BE2C (cell line): ENCODE measurements at regions not wholly inside any gene's neighbourhood (a gene's known extent, or its start where the extent isn't known, plus 50 kb on each side); places are given as distances from the start of the nearest gene placed in this dataset.

Experiments used
- DNase-seq: peaks from one replicate; pipeline ENCODE4 v3.0.0-alpha.2; 2020
- H3K27me3 ChIP-seq: fragments of 250-450 bp; sonication (Bioruptor Pico); 2 replicates; pipeline ENCODE4 v1.5.1; 2020; ENCODE audit warnings: mild to moderate bottlenecking
- H3K36me3 ChIP-seq: fragments of 250-450 bp; sonication (Bioruptor Pico); 2 replicates; pipeline ENCODE4 v1.5.1; 2020; ENCODE audit warnings: mild to moderate bottlenecking
- H3K4me1 ChIP-seq: fragments of 250-450 bp; sonication (Bioruptor Pico); 2 replicates; pipeline ENCODE4 v1.5.1; 2020
- H3K4me3 ChIP-seq: 2 replicates; pipeline ENCODE4 v1.5.1; 2011; ENCODE audit warnings: low read depth, low read length
- H3K9me3 ChIP-seq: fragments of 250-450 bp; sonication (Bioruptor Pico); 2 replicates; pipeline ENCODE4 v1.5.1; 2020
- CTCF ChIP-seq: IDR thresholded peaks from 2 replicates; pipeline ENCODE4 v1.5.1; 2012; ENCODE audit warnings: mild to moderate bottlenecking, low read depth, low read length

GRCh38 chr6:137751768-137752560, 115.1 kb upstream of the TNFAIP3 start:
- TF ChIP-seq CTCF = no peak
- Histone ChIP-seq H3K36me3 (no peaks in the 10 kb centered on the region), H3K27me3 (no peaks in the 10 kb centered on the region), H3K9me3 (no peaks in the 10 kb centered on the region), H3K4me1 (no peaks in the 10 kb centered on the region), H3K4me3 (no peak overlapping the region)
- DNase-seq = no peak

GRCh38 chr6:137754366-137754765, 112.7 kb upstream of the TNFAIP3 start:
- DNase-seq = no peak
- H3K9me3 ChIP-seq = no peaks in the 10 kb centered on the region
- H3K36me3 ChIP-seq = no peaks in the 10 kb centered on the region
- H3K4me1 ChIP-seq = no peaks in the 10 kb centered on the region
- no peak for TF ChIP-seq CTCF
- H3K4me3 ChIP-seq = no peak overlapping the region
- H3K27me3 ChIP-seq = no peaks in the 10 kb centered on the region

- H3K4me1 ChIP-seq = no peaks in the 10 kb centered on the region
- no peaks in the 10 kb centered on the region for H3K27me3 ChIP-seq
- no peak overlapping the region for H3K4me3 ChIP-seq
- no peak for DNase-seq
- no peaks in the 10 kb centered on the region for H3K9me3 ChIP-seq
- H3K36me3 ChIP-seq = no peaks in the 10 kb centered on the region
- TF ChIP-seq CTCF = no peak
Observed at GRCh38 chr6:137754866-137755265, 112.2 kb upstream of the TNFAIP3 start.

- H3K9me3 ChIP-seq = no peaks in the 10 kb centered on the region
- H3K36me3 ChIP-seq = no peaks in the 10 kb centered on the region
- H3K4me3 ChIP-seq = no peak overlapping the region
- DNase-seq = no peak
- H3K4me1 ChIP-seq = no peaks in the 10 kb centered on the region
- H3K27me3 ChIP-seq = no peaks in the 10 kb centered on the region
- no peak for TF ChIP-seq CTCF
Observed at GRCh38 chr6:137755284-137755683, 111.8 kb upstream of the TNFAIP3 start.

GRCh38 chr6:137756788-137757187, 110.3 kb upstream of the TNFAIP3 start:
- no peak for TF ChIP-seq CTCF
- Histone ChIP-seq H3K36me3 (no peaks in the 10 kb centered on the region), H3K4me1 (no peaks in the 10 kb centered on the region), H3K9me3 (no peaks in the 10 kb centered on the region), H3K27me3 (no peaks in the 10 kb centered on the region), H3K4me3 (no peak overlapping the region)
- no peak for DNase-seq

GRCh38 chr6:137758661-137759060, 108.4 kb upstream of the TNFAIP3 start:
- no peak for DNase-seq
- no peak for TF ChIP-seq CTCF
- no peaks in the 10 kb centered on the region for H3K4me1 ChIP-seq
- no peaks in the 10 kb centered on the region for H3K27me3 ChIP-seq
- no peak overlapping the region for H3K4me3 ChIP-seq
- H3K36me3 ChIP-seq = no peaks in the 10 kb centered on the region
- H3K9me3 ChIP-seq = no peaks in the 10 kb centered on the region
